Colon (tissue), 2 donors: ENCODE measurements at regions not wholly inside any gene's neighbourhood (a gene's known extent, or its start where the extent isn't known, plus 50 kb on each side); places are given as distances from the start of the nearest gene placed in this dataset.

ENCODE experiments used
- FAIRE-seq: peaks from 2 replicates; lab custom pipeline; 2012; peaks lifted over from hg19 to GRCh38; lab: Jason Lieb, UNC
- donor health status: control.
- donor health status: control.

DNA sequence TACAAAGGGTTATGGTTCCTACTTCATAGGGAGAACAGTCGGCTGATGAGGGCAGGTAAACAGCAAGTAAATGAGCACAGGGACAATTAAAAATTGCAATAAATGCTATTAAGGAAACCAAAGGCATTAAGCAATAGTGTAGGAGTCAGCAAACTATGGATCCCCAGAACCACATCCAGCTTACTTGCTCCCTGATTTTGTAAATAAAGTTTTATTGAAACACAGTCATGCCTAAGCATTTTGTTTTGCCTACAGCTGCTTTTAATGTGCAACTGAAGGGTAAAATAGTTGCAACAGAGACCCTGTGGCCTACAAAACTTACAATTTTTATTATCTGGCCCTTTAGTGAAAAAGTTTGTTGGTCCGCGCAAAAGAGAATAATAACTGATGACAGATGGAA is 351.2 kb upstream of the NR2F2 start:
- FAIRE-seq, result no peak

DNA sequence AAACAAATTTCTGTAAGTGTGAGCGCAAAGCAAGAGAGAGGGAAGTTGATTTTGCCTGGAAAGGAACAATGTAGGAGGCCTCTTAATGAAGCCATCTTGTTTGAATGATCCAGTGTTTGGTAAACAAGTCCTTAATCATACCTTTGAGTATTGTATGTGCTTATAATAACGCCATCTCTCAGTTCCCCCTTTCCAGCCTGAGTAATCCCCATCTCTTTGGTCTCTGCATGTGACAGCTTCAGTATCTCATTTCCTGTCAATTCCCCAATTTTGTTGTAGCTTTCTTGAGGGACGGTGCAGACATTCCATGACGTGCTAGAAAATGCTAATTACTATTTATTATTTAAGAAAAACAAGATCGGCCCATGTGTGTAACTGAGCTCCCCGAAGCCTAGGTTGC is 349.3 kb upstream of the NR2F2 start:
- FAIRE-seq, result no peak

DNA sequence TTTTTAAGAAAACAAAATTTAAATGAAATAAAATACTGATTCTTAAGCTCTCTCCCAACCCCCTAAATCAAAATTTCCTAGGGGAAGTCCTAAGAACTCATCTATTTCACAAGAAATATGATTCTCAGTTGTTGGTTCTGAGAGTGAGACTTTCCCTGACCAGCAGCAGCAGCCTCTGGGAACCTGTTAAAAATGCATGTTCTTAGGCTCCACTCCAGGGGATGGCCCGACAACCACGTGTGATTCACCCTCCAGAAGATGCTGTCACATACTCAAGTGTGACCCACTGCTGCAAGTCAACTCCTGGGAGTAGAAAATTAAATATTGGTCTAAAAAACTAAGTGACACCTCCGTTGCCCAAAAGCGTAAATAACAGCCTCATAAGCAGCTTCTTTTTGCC is 343.2 kb upstream of the NR2F2 start:
- FAIRE-seq, result no peak

DNA sequence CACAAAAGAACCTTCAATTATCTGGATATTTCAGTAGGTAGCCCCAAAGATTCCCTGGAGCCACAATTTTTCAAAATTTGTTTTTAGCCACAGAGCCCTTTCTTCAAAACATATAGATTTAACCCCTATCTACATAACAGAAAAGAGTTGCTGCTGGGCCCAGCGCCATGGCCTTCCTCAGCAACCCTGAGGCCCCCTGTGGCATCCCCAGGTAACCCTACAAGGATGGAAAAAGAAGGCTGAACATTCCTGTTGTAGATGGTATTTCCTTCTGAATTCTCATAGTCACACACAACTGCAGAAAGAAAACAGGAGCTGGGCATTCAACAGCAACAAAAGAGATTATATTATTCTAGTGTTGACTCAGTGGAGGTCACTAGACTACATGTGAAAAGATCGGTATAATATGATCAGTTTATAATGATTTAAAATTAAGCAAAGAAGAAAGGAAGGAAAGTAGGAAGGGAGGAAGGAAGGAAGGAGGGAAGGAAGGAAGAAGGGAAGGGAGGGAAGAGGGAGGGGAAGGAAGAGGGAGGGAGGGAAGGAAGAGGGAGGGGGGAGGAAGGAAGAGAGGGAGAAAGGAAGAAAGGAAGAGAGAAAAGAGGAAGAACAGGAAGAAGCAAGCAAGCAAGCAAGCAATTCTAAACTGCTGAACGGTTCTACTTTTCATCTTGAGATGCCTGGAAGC is 342.5 kb upstream of the NR2F2 start:
- FAIRE-seq, result no peak

DNA sequence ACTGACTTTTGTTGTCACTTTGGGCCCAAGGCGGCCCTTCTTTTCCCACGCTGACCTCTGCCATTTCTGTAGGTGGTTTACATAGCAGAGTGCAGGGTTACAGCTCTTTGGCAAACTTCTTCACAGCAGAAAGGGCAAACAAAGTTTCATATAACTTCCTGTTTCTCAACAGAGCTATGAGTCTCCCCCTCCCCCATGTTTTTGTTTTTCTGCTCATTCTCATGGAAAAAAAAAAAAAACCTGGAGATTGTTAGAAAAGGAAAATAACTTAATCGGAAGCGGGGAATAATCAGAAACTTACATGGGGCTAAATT is 342.0 kb upstream of the NR2F2 start:
- FAIRE-seq, result no peak

DNA sequence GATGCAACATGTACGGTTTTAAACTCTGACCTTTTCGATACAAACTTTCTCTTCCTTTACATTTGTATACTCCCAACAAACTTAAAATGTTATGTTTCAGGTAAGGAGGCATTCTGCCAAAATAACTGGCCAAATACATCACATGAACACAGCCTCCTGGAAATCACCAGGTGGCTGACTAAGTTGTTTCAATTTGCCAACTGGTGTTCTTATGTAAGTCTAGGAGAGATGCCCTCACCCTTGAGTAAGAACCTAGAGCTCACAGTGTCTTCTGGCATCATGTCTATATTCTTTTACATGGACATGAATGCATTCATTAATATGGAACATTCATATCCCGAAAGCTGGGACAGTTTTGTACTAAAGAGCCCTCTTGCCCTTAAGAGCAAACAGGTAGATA is 341.1 kb upstream of the NR2F2 start:
- no peak for FAIRE-seq

DNA sequence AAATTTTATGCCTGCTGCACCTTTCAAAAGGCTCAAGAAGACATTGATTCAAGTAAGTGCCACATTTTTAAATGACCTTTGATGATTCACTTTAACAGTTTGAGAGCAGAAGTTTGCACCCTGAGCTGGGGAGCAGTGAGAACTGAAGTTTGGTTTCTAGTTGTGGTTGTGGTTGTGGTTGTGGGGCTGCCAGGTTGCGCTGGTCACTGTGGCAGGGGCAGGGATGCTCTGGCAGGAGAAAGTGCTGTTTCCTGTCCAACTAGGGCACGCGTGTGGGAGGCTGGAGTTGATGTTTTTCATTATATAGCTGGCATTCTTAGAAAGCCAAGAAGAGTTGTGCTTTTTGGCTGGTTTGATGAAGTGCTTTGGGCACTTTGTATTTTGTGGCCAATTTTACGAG is 339.7 kb upstream of the NR2F2 start:
- FAIRE-seq, result no peak

DNA sequence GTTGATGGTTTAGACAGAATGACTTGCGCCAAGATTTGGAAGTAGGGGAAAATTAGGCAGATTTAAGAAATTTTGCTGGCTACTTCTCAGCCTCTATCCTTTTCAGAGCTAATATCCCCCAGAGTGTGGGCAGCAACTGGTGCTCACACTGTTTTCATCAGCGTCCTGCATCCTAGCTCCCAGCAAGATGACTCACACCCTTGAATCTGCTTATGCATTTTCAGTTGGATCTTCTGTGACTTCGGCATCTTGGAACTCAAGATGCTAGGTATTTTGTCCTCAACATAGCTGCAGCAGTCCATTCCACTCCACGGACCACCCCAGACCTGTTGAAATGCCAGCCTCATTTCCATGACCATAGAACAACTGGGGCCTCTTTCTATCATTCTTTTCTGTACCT is 336.1 kb upstream of the NR2F2 start:
- FAIRE-seq, result no peak

DNA sequence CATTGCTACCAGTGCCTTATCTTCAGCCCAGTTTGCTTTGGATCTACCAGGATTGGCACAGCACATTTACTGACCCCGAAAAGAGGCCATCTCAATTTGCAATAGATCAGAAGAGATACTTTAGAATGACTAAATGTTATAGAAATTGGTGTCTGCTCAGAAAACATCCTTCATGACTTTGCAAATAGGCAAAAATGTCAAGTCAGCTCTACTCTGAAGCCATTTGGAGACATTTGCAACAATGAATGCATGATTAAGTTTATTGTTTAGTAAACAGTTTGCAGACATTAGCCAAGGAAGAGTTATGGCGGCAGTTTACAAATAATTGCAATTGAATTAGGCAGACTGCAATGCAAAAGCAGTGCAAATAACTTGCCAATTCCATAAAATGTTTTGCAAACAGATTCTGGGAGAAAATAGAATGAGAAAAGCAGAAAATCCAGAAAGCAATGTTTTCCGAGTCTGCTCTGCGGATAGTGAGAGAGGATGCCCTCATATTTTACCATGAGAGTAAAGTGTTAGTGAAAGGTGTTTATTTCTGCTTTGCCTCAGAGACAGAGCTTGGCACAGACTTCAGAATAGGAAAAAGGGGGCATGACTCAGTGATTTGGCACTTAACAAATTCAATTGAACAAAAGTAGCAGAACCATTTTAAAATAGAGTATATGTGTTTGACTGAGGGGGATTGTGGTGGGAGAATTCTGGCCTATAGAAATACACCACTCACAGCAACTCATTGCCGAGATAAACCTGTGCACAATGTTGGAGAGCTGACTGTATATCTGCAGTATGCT is 334.9 kb upstream of the NR2F2 start:
- FAIRE-seq, result no peak

DNA sequence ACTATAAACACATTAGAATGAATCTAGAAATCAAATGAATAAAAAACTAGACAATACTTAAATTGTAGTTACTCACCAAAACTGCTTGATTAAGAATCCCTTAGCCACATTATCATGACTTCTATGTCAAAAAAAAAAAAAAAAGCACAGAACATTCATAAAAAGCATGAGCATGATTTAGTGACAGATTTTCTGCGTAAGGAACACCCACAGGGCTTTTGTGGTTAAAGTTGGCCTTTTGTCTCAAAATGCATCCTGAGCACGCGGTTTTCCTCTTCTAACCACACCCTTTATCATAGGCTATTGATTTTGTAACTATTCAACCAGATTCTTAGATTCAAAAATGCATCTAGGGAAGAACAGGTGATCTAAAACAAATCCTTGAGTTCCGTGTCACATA is 334.0 kb upstream of the NR2F2 start:
- FAIRE-seq, result no peak

DNA sequence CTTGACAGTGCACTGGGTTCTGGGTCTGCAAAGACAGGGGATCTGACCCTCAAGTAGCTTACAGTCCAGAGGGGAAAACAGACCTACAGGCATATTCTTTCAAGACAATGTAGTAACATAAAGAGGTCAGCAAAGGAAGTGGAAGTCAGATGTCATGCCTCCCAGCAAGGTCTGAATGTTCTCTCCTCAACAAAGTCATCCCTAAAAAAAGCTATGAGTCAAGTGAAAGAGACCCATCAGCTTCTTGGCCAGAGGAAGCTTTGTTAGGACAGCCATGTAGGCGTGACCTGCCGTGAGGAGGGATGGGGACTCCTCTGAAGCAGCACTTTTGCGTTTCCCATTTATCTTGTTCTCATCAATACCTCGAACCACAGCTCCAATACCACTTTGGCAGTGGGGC is 331.6 kb upstream of the NR2F2 start:
- no peak for FAIRE-seq

DNA sequence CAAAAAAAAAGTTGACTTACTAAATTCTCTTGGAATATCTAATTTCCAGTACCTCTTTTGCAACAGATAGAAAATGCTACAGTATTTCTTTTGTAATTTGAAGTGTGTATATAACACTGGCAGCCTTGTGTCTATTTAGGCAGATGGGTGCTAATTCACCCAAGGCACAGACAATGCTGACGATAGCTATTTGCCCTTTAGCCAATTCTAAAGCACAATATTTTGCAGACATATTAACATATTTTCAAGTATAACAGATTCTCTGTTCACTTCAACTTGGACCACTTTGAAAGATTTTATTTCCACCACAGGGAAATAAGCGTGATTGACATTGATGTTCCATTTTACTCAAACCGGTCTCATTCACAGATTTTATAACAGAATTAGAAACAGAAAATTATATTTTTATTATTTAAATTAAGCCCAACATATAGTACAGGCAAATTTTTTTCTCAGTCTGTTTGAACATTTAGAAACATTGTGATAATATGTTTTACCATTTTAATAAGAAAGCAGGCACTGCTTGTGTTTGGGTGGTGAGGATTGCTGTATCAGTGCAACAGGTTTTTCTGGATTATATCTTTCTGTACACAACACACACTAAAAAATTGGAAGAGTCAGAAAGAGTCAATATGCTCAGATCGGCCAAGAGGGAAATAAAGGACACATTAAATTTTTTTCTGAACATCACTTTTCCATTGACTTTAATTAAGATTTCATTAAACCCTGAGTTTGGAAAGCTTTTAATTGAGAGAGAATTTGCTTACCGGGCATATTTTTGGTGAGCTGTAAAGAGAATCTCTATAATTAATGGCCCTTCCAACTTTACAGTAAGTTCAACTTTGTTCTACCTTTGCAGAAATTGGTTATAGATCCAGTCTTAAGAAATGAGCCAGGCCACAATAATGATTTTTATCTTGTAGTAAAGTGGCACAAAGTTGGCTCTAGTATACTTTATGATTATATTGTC is 327.3 kb upstream of the NR2F2 start:
- FAIRE-seq, result no peak

DNA sequence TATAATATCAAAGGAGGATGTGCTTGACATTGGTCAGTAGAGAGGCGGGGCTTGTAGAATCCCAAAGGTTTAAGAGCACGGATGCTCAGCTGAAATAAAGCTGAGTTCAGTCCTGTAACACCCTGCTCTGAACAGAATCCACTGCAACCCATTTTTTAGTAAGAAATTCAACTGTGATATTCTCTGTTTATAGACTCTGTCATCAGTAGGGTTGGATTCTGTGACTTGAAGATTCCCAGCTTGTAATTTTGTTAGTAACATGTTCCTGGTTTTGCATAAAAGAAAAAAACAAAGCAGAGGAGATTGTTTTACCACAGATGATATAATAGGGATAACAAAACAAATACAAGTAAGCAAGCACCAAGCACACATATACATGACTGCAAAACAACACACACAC is 324.6 kb upstream of the NR2F2 start:
- FAIRE-seq, result no peak

DNA sequence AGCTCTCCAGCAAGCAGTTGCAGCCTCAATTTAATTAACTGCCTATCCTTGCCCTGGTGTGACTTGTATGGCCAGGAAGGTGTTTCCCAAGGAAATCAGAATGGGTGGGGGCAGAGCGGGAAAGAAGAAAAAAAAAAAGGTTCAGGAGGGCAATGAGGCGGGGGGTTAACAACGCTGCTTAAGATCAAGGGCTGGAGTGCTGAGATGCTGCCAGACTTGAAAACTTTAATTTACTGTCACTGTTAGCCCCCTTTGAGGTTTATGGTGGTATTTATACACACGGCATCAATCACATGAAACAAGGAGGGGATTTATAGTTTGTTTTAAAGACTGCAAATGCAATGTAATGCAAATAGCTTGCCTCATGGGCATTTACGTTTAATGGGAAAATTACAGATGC is 319.4 kb upstream of the NR2F2 start:
- no peak for FAIRE-seq

DNA sequence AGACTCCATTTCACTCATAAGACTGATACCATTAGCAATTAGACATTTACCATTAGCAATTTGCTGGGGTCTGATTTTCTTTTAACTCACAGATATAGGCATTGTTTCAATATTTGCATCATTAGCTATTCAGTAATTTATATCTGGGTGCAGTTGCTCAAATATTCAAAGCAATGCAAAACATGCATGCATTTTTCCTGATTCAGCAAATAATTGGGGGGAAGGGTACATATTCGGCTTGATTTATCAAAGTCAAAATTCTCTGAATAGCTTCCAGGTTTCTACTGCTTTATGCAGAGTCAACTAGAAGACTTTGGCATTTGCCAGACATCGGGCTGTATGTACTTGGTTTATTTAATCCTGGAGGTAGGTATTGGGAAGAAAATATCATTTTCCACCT is 315.6 kb upstream of the NR2F2 start:
- FAIRE-seq, result no peak

DNA sequence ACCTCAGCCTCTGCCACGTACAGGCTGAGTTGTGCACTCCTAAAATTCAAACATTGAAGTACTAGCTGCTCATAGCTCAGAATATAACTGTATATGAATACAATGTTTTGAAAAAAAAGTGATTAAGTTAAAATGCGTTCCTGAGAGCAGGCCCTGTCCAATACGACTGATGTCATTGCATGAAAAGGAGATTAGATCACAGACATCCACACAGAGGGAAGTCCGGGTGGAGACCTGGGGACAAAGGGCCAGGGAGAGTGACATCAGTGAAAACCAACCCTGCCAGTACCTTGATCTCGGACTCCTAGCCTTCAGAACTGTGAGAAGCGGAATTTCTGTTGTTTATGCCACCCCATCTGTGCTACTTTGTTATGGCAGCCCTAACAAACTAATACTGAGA is 311.4 kb upstream of the NR2F2 start:
- FAIRE-seq, result no peak

DNA sequence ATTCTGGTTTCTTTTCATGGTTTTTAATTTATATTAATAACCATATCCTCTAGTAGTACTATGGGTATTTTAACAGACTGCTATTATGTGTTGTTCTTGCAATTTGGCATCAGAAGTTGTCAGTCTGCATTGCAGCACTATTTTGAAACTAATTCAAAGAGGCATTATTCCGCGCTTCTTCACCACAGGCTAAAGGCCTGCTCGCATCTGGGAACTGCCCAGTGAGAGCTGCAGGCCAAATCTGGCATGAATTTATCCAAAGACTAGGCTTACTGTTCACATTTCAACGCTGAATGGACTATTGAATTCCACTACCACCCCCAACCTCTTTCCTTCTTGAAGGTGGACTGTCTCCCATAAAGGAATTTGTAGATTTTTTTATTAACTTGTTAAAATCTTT is 310.4 kb upstream of the NR2F2 start:
- no peak for FAIRE-seq

DNA sequence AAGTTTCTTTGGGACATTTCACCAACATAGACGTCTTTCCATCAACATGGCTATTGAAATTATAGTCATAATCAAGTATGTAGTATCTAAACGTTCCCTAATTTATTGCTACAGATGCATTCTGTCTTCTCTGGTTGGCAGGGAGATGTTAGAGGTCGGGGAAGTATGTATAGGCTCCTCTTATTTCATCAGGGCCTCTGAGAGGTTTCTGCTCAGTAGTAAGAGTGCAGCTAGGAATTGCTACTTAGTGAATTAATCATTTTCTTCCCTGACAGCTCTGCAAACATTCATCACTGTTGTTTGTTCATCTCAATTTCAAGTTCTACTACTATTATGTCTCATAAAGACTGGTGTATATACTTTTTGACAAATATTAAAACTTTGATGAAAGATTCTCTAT is 309.7 kb upstream of the NR2F2 start:
- FAIRE-seq, result no peak

DNA sequence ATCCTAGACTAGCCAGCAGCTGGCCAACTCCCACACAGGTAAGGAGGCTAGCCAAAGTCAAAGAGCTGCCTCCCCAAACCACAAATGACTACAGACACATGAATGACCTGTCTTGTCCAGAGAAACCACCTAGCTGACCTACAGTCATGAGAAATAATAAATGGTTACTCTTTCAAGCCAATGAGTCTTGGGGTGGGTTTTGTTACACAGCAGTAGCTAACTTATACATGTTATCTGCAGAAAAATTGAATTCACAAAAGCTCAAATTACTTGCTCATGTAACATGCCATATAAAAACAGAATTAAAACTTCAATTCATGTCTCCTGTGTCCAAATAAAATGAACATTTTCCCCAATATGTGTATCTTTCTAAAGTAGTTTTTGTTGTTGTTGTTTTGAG is 307.4 kb upstream of the NR2F2 start:
- no peak for FAIRE-seq

DNA sequence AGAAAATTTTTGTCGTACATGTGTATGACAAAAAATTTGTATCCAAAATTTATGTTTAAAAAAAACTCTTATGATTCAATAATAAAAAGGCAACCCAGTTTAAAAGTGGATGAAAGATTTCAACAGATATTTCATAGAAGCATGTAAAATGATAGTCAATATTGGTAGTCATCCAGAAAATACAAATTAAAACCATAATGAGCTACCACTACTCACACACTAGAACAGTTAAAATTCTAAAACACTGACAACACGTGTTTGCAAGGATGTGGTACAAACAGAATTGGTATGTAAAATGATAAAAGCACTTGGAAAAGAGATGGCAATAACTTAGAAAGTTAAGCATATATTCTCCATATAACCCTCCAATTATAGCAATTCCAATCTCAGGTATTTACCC is 303.0 kb upstream of the NR2F2 start:
- no peak for FAIRE-seq

DNA sequence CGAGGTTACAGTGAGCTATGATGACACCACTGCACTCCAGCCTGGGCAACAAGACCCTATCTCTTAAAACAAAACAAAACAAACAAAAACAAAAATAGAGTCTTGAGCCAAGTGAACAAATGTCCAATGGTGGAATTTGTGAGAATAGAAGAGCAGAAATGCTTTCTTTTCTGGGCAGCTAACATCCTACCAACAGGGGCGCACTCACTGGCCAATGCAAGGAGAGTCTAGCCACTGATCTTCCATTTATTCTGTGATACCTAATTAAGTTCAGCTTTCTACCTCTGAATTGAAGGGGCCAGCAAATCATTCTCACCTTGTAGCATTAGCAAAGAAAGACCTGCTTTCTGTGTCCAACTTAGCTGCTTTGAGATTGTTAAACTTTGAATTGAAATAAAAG is 301.9 kb upstream of the NR2F2 start:
- FAIRE-seq, result no peak

DNA sequence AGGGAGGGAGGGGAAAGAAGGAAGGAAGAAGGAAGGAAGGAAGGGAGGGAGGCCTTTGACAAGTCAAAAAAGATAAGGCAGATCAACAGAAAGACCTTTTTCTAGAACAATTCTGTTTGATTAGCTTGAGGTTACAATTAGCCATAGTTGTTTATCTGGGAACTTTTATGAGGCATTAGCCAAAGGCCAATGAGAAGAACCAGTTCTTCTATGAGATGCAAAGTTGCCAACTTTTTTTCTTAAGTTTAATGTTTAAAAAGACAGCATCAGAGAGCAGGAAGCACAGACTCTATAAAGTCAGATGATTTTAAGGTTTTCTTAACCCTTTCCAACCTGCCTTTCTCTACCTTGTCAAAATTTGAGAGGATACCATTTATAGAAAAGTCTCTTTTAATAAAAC is 301.3 kb upstream of the NR2F2 start:
- no peak for FAIRE-seq

DNA sequence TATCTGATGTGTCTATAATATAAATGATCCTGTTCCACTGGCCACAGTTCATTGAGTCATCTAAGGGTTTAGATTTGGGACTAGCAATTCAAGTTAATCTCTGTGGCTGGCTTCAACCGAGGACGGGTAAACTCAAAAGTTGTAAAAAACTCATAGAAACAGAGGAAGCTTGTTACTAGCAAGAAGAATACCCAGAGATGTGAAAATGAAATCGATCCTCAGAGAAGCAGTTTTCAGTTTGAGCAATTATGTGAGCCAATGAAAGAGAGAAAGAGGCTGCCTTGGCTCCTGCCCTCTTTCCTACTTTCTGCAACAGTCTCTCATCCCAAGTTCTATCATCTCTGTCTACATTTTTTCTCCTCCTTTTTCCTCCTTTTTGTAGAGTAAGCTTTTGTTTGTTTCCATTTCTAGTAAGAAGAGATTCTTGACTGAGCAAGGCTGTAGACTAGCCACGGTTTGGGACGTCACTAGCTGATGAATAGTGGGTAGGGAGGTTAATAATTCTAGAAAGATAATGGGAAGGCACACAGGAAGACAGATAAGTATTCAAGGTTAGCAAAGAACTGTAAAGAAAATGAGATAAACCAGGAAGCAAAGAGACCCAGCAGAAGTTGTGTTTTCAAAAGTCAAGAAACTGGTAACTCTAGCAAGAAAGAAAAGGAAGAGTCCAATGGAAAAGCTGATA is 298.9 kb upstream of the NR2F2 start:
- no peak for FAIRE-seq
